MM.1S (cell line): ENCODE measurements at regions not wholly inside any gene's neighbourhood (a gene's known extent, or its start where the extent isn't known, plus 50 kb on each side); places are given as distances from the start of the nearest gene placed in this dataset.

ENCODE experiments used
- CTCF ChIP-seq: fragments of 300-600 bp; sonication (generic); IDR thresholded peaks from 2 replicates; pipeline ENCODE4 v1.5.1; 2016; ENCODE audit warnings: antibody characterized with exemption, low read length, mixed read lengths
- EZH2 ChIP-seq: fragments of 300-600 bp; sonication (generic); optimal IDR thresholded peaks from 2 replicates; pipeline ENCODE3; 2017; ENCODE audit warnings: low read depth, mild to moderate bottlenecking, antibody characterized with exemption, low read length, mixed read lengths
- EZH2phosphoT487 ChIP-seq: fragments of 300-600 bp; sonication (generic); IDR thresholded peaks from 2 replicates; pipeline ENCODE4 v1.6.1; 2018; ENCODE audit warnings: antibody characterized with exemption, low read length

- TF ChIP-seq CTCF: no peak
- TF ChIP-seq EZH2: no peak
- no peak for TF ChIP-seq EZH2phosphoT487
These were observed 205.7 kb upstream of the RIOK2 start for GRCh38 chr5:97388794-97389193.
